Putamen (tissue), 1 donor: ENCODE measurements at regions not wholly inside any gene's neighbourhood (a gene's known extent, or its start where the extent isn't known, plus 50 kb on each side); places are given as distances from the start of the nearest gene placed in this dataset.

Source experiments
- DNase-seq: peaks from one replicate; pipeline ENCODE4 v3.0.0-alpha.2; 2016; ENCODE audit warnings: low spot score

GRCh38 chr16:86383488-86384262 is 126.7 kb upstream of the FOXF1 start:
- no peak for DNase-seq

- no peak for DNase-seq
Measured at GRCh38 chr16:86384263-86384649, 126.1 kb upstream of the FOXF1 start.

GRCh38 chr16:86384980-86385379 is 125.3 kb upstream of the FOXF1 start:
- no peak for DNase-seq

- DNase-seq, result no peak
Measured at GRCh38 chr16:86387468-86388440, 122.6 kb upstream of the FOXF1 start.

- DNase-seq, result no peak
Measured at GRCh38 chr16:86388976-86389375, 121.4 kb upstream of the FOXF1 start.

- DNase-seq, result no peak
Measured at GRCh38 chr16:86389566-86390328, 120.6 kb upstream of the FOXF1 start.

GRCh38 chr16:86390335-86390734 is 120.0 kb upstream of the FOXF1 start:
- no peak for DNase-seq

- DNase-seq, result no peak
Measured at GRCh38 chr16:86391486-86391885, 118.8 kb upstream of the FOXF1 start.

GRCh38 chr16:86391984-86392383 is 118.3 kb upstream of the FOXF1 start:
- DNase-seq, result no peak

GRCh38 chr16:86392436-86393152 is 117.7 kb upstream of the FOXF1 start:
- no peak for DNase-seq

GRCh38 chr16:86393907-86394626 is 116.3 kb upstream of the FOXF1 start:
- DNase-seq, result no peak

- DNase-seq, result no peak
Measured at GRCh38 chr16:86395477-86395876, 114.8 kb upstream of the FOXF1 start.

- no peak for DNase-seq
Measured at GRCh38 chr16:86396422-86396821, 113.9 kb upstream of the FOXF1 start.

- no peak for DNase-seq
Measured at GRCh38 chr16:86396901-86397311, 113.4 kb upstream of the FOXF1 start.

- no peak for DNase-seq
Measured at GRCh38 chr16:86398201-86398600, 112.1 kb upstream of the FOXF1 start.

- peak; percentile 11 for DNase-seq
Measured at GRCh38 chr16:86398622-86399021, 111.7 kb upstream of the FOXF1 start.

GRCh38 chr16:86401126-86401525 is 109.2 kb upstream of the FOXF1 start:
- no peak for DNase-seq

GRCh38 chr16:86403085-86403484 is 107.2 kb upstream of the FOXF1 start:
- no peak for DNase-seq

- peak; percentile 9 for DNase-seq
Measured at GRCh38 chr16:86403541-86404163, 106.7 kb upstream of the FOXF1 start.

- no peak for DNase-seq
Measured at GRCh38 chr16:86404678-86405077, 105.6 kb upstream of the FOXF1 start.
